Activated CD8-positive, alpha-beta memory T cell treated with anti-CD3 and anti-CD28 coated beads for 36 hours (primary cell): ENCODE measurements at regions not wholly inside any gene's neighbourhood (a gene's known extent, or its start where the extent isn't known, plus 50 kb on each side); places are given as distances from the start of the nearest gene placed in this dataset.
"Not testable (repeated sequence)": the region's sequence is repeated elsewhere in the genome, so short reads cannot be mapped to it uniquely, and the experiment has no call there.

Source experiments
- CTCF ChIA-PET: fragments of 350-600 bp; sonication (Branson Sonifier 250); formaldehyde crosslinking; loops from one replicate; lab custom pipeline; 2021; ENCODE audit warnings: antibody characterized with exemption; lab: Charles Lee
- POLR2A ChIA-PET: fragments of 350-600 bp; sonication (Branson Sonifier 250); formaldehyde crosslinking; loops from one replicate; lab custom pipeline; 2021; ENCODE audit warnings: antibody characterized with exemption; lab: Charles Lee

GRCh38 chr6:26233649-26234420 lies 131.2 kb upstream of the BTN3A2 start:
- ChIA-PET CTCF (interaction anchor here (0.5 to 2.7 kb wide), 7 partner anchors 9 to 1562 kb away, joined by 3 to 15 read pairs (median 5); a partner anchor contains a TSS), POLR2A (interaction anchor here (0.6 to 4.6 kb wide), 27 partner anchors 9 to 1577 kb away, joined by 3 to 116 read pairs (median 6); a partner anchor contains a TSS)

GRCh38 chr6:26234421-26235301 lies 130.3 kb upstream of the BTN3A2 start:
- CTCF ChIA-PET, result interaction anchor here (0.5 to 2.7 kb wide), 5 partner anchors 10 to 1561 kb away, joined by 3 to 15 read pairs (median 6); a partner anchor contains a TSS
- POLR2A ChIA-PET, result interaction anchor here (0.6 to 4.6 kb wide), 24 partner anchors 10 to 1576 kb away, joined by 3 to 116 read pairs (median 10); a partner anchor contains a TSS

- POLR2A ChIA-PET, result interaction anchor here (1.0 to 4.6 kb wide), 11 partner anchors 11 to 1575 kb away, joined by 3 to 116 read pairs (median 20); a partner anchor contains a TSS
- CTCF ChIA-PET, result interaction anchor here (0.6 to 2.7 kb wide), 2 partner anchors 19 to 20 kb away, joined by 3 to 15 read pairs; a partner anchor contains a TSS
Observed at GRCh38 chr6:26235302-26235670, 129.7 kb upstream of the BTN3A2 start.

- POLR2A ChIA-PET, result interaction anchor here (0.6 kb wide), 1 partner anchor 10 kb away, joined by 4 read pairs; no protein-coding TSS in a partner anchor
Observed at GRCh38 chr6:26239415-26239814, 125.6 kb upstream of the BTN3A2 start.

GRCh38 chr6:26240157-26241032 lies 124.6 kb upstream of the BTN3A2 start:
- CTCF ChIA-PET, result no interaction called here
- POLR2A ChIA-PET, result interaction anchor here (0.6 to 2.2 kb wide), 5 partner anchors 10 to 34 kb away, joined by 3 to 24 read pairs (median 5); a partner anchor contains a TSS

More at GRCh38 chr6:26239415-26239814, 125.6 kb upstream of the BTN3A2 start:
- CTCF ChIA-PET, result not testable (repeated sequence)

GRCh38 chr6:26241033-26241895 lies 123.7 kb upstream of the BTN3A2 start:
- ChIA-PET CTCF (no interaction called here), POLR2A (interaction anchor here (0.6 to 2.2 kb wide), 7 partner anchors 9 to 89 kb away, joined by 3 to 24 read pairs (median 5); a partner anchor contains a TSS)

- ChIA-PET POLR2A (interaction anchor here (0.7 to 1.4 kb wide), 2 partner anchors 42 to 44 kb away, joined by 3 to 5 read pairs; a partner anchor contains a TSS), CTCF (interaction anchor here (1.1 kb wide), 1 partner anchor 53 kb away, joined by 3 read pairs; no protein-coding TSS in a partner anchor)
Observed at GRCh38 chr6:26243132-26243531, 121.9 kb upstream of the BTN3A2 start.

GRCh38 chr6:26243752-26244151 lies 121.2 kb upstream of the BTN3A2 start:
- CTCF ChIA-PET, result interaction anchor here (0.6 to 1.1 kb wide), 2 partner anchors 28 to 52 kb away, joined by 3 read pairs; a partner anchor contains a TSS
- POLR2A ChIA-PET, result interaction anchor here (0.8 kb wide), 1 partner anchor 10 kb away, joined by 3 read pairs; no protein-coding TSS in a partner anchor

GRCh38 chr6:26246058-26246457 lies 118.9 kb upstream of the BTN3A2 start:
- CTCF ChIA-PET, result no interaction called here
- POLR2A ChIA-PET, result no interaction called here

- ChIA-PET CTCF (no interaction called here), POLR2A (no interaction called here)
Observed at GRCh38 chr6:26246553-26246952, 118.4 kb upstream of the BTN3A2 start.

- ChIA-PET POLR2A (interaction anchor here (0.7 to 3.9 kb wide), 9 partner anchors 8 to 896 kb away, joined by 3 to 49 read pairs (median 8); a partner anchor contains a TSS), CTCF (interaction anchor here (1.2 to 2.8 kb wide), 7 partner anchors 12 to 346 kb away, joined by 3 to 12 read pairs (median 7); a partner anchor contains a TSS)
Observed at GRCh38 chr6:26249707-26249956, 115.4 kb upstream of the BTN3A2 start.

GRCh38 chr6:26249957-26250697 lies 114.9 kb upstream of the BTN3A2 start:
- POLR2A ChIA-PET, result interaction anchor here (0.5 to 3.9 kb wide), 14 partner anchors 9 to 896 kb away, joined by 3 to 49 read pairs (median 7); a partner anchor contains a TSS
- CTCF ChIA-PET, result interaction anchor here (1.2 to 2.8 kb wide), 7 partner anchors 13 to 346 kb away, joined by 3 to 12 read pairs (median 7); a partner anchor contains a TSS

- CTCF ChIA-PET, result interaction anchor here (1.2 to 2.8 kb wide), 6 partner anchors 13 to 345 kb away, joined by 3 to 12 read pairs (median 7); a partner anchor contains a TSS
- POLR2A ChIA-PET, result interaction anchor here (0.5 to 3.9 kb wide), 12 partner anchors 9 to 895 kb away, joined by 3 to 49 read pairs (median 8); a partner anchor contains a TSS
Observed at GRCh38 chr6:26250698-26251044, 114.3 kb upstream of the BTN3A2 start.

GRCh38 chr6:26251354-26252076 lies 113.5 kb upstream of the BTN3A2 start:
- ChIA-PET POLR2A (interaction anchor here (0.6 to 3.9 kb wide), 9 partner anchors 10 to 882 kb away, joined by 3 to 49 read pairs (median 8); a partner anchor contains a TSS), CTCF (interaction anchor here (0.7 to 2.8 kb wide), 6 partner anchors 14 to 165 kb away, joined by 3 to 12 read pairs (median 5); a partner anchor contains a TSS)

GRCh38 chr6:26252077-26252472 lies 112.9 kb upstream of the BTN3A2 start:
- ChIA-PET POLR2A (interaction anchor here (0.6 to 3.9 kb wide), 7 partner anchors 11 to 226 kb away, joined by 3 to 49 read pairs (median 15); a partner anchor contains a TSS), CTCF (interaction anchor here (0.7 to 2.8 kb wide), 4 partner anchors 14 to 166 kb away, joined by 3 to 12 read pairs (median 3); a partner anchor contains a TSS)
